T-helper 1 cell treated with Interleukin-12 subunit alpha and Interleukin-12 subunit beta and Interleukin-4 antibody, amounts not matched to agents 30 μg/mL and 1 μg/mL, for 36 hours (primary cell): ENCODE measurements at regions not wholly inside any gene's neighbourhood (a gene's known extent, or its start where the extent isn't known, plus 50 kb on each side); places are given as distances from the start of the nearest gene placed in this dataset.

ENCODE experiments used
- H3K27ac Mint-ChIP-seq: one replicate; pipeline ENCODE4 v1.8.0; 2021; ENCODE audit warnings: mild to moderate bottlenecking, mixed read lengths
- H3K27me3 Mint-ChIP-seq: one replicate; pipeline ENCODE4 v1.8.0; 2021; ENCODE audit warnings: low read depth, mixed read lengths
- H3K36me3 Mint-ChIP-seq: one replicate; pipeline ENCODE4 v1.8.0; 2021; ENCODE audit warnings: low read depth, mixed read lengths
- H3K4me1 Mint-ChIP-seq: one replicate; pipeline ENCODE4 v1.8.0; 2021; ENCODE audit warnings: low read depth, mixed read lengths
- H3K4me3 Mint-ChIP-seq: one replicate; pipeline ENCODE4 v1.8.0; 2021; ENCODE audit warnings: mild to moderate bottlenecking, moderate library complexity, mixed read lengths
- H3K9me3 Mint-ChIP-seq: one replicate; pipeline ENCODE4 v1.8.0; 2021; ENCODE audit warnings: mixed read lengths

DNA sequence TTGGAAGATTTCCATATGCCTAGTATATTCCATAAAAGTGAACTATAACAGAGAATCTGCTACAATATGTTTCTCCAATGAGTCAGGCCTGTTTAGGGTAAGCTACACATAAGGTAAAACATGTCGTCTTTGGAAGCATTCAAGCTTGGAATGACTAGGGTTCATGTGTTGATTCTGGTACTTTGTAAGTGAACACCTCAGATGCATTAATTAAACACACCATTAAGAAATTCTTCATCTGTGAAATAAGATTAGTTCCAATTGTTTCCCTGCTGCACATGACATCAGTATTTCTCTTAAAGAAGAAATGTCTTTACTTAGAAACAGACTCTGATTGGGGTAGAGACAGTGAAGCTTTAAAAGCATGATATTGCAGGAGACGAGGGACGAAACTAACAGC lies 461.1 kb upstream of the NXPH2 start:
- Mint-ChIP-seq H3K9me3 (peaks cover 14% of the 10 kb centered on the region), H3K27ac (no peak overlapping the region), H3K4me1 (no peaks in the 10 kb centered on the region), H3K27me3 (no peaks in the 10 kb centered on the region), H3K36me3 (no peaks in the 10 kb centered on the region), H3K4me3 (no peak overlapping the region)

DNA sequence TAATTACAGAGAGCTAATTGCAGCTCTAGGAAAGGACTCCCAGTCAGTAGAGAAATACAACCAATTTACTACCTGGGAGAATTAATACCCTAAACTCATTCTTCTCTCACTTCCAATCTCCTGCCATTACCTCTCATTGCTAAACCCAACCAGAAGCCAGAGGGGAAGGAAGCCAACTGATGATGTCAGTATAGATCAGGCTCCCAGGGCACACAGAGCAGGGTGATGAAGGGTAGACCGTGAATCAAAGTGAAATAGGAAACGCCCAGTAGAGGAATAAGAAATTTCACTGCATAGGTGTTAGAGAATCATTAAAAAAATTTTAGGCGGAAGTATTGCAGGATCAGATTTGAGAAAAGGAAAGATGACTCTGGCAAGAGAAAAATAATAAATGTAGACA lies 456.8 kb upstream of the NXPH2 start:
- H3K4me3 Mint-ChIP-seq = no peak overlapping the region
- no peaks in the 10 kb centered on the region for H3K27me3 Mint-ChIP-seq
- H3K9me3 Mint-ChIP-seq = peaks cover 11% of the 10 kb centered on the region
- H3K27ac Mint-ChIP-seq = no peak overlapping the region
- no peaks in the 10 kb centered on the region for H3K4me1 Mint-ChIP-seq
- H3K36me3 Mint-ChIP-seq = no peaks in the 10 kb centered on the region

DNA sequence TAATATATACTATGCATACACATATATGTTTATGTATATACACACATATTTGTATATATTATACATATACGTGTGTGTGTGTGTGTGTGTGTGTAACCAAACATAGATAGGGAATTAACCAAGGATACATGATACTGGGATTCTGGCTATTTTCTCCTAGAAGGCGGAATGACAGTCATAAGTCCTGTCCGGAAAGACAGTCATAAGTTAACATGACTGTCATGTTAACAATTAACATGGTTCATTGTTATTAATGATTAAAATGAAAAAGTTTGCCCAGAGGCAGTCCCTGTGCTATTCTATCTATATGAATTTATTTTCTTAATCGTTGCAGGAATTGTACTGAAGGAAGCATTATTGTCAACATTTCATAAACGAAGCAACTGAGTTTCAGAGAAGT lies 450.7 kb upstream of the NXPH2 start:
- H3K36me3 Mint-ChIP-seq = no peaks in the 10 kb centered on the region
- no peak overlapping the region for H3K4me3 Mint-ChIP-seq
- H3K9me3 Mint-ChIP-seq = peaks cover 9% of the 10 kb centered on the region
- H3K27me3 Mint-ChIP-seq = no peaks in the 10 kb centered on the region
- H3K27ac Mint-ChIP-seq = no peak overlapping the region
- H3K4me1 Mint-ChIP-seq = no peaks in the 10 kb centered on the region

DNA sequence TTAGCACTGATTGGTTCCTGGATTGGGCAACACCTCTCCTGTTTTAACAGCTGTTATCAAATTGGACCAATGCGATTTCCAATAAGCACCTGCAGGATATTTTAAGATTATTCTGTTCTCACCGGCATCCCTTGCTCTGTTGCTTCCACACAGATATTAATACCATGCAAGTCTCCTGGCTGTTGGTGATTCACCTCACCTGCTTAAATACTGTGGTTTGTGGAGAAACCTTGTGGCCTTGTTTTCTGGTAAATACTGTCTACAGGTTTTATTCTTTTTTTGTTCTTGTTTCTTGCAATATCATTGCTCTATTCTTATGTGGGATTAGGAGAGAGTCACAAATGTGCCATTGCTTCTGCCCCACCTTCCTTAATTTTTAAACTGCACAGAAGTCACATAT lies 448.1 kb upstream of the NXPH2 start:
- Mint-ChIP-seq H3K27ac (no peak overlapping the region), H3K9me3 (peaks cover 4% of the 10 kb centered on the region), H3K27me3 (no peaks in the 10 kb centered on the region), H3K4me3 (no peak overlapping the region), H3K36me3 (no peaks in the 10 kb centered on the region), H3K4me1 (no peaks in the 10 kb centered on the region)

DNA sequence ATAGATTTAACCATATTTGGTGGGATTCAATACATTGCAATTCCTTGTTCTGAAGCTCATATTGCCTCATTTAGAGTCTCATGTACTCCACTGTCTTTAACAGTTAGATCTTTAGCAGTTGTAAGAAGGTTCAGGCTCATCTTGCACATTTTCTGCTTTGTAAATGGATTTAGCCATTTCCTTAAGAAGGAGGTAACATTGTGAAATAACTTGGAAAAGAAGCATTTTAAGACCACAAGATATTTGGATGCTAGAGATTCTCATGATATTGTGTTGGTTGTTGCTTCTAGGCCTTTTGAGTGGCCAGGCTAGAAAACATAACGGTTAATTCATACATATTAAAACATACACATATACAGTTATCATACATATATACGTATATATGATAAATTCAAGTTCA lies 445.8 kb upstream of the NXPH2 start:
- Mint-ChIP-seq H3K4me1 (no peaks in the 10 kb centered on the region), H3K4me3 (no peak overlapping the region), H3K27me3 (no peaks in the 10 kb centered on the region), H3K36me3 (no peaks in the 10 kb centered on the region), H3K27ac (no peak overlapping the region), H3K9me3 (peaks cover 4% of the 10 kb centered on the region)

DNA sequence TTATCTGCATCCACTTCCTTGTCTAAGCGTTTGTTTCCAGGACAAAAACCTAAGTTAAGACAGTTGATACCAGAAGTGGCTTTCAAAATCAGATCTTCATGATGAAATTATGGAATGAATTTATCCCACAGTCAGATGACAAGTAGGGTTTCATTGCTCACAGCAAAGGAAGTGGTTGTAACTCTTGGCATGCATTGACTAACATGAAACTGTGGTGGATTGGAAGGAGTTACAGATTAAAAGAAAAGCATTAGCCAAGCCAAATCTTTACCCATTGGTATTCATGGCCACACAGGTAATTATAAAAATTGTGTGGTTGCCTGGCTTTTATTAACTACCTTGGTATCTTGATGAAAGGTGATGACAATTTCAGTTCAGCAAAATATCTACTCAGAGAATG lies 438.0 kb upstream of the NXPH2 start:
- Mint-ChIP-seq H3K27me3 (no peaks in the 10 kb centered on the region), H3K9me3 (peaks cover 29% of the 10 kb centered on the region), H3K4me1 (no peaks in the 10 kb centered on the region), H3K27ac (no peak overlapping the region), H3K36me3 (no peaks in the 10 kb centered on the region), H3K4me3 (no peak overlapping the region)

DNA sequence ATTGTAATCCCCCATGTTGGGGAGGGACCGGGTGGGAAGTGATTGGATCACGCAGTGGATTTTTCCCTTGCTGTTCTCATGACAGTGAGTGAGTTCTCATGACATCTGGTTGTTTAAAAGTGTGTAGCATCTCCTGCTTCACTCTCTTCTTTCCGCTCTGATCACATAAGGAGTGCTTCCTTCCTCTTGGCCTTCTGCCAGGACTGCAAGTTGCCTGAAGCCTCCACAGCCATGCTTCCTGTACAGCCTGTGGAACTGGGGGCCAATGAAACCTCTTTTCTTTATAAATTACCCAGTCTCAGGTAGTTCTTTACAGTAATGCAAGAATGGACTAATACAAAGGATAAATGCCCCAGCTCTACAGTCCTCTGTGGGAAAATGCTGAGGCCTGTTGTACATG lies 437.5 kb upstream of the NXPH2 start:
- Mint-ChIP-seq H3K36me3 (no peaks in the 10 kb centered on the region), H3K27me3 (no peaks in the 10 kb centered on the region), H3K4me1 (no peaks in the 10 kb centered on the region), H3K4me3 (no peak overlapping the region), H3K27ac (no peak overlapping the region), H3K9me3 (peaks cover 29% of the 10 kb centered on the region)

DNA sequence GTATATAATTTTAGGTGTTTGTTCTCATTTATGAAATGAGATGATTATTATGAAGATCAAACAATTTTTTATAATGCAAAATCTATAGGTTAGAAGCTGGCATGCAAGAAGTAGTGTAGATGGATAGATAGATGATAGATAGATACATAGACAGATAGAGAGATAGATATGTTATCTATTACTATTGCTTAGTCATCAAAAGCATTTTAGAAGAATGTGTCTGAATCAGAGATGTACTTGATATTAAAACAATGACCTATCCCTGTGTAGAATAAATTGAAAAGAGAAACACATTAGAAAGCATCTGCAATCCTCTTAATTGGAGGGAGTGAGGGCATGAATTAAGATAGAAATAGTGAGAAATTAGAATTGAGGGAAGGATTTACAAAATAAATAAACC lies 436.2 kb upstream of the NXPH2 start:
- H3K27me3 Mint-ChIP-seq = no peaks in the 10 kb centered on the region
- no peaks in the 10 kb centered on the region for H3K36me3 Mint-ChIP-seq
- peaks cover 29% of the 10 kb centered on the region for H3K9me3 Mint-ChIP-seq
- no peak overlapping the region for H3K27ac Mint-ChIP-seq
- no peaks in the 10 kb centered on the region for H3K4me1 Mint-ChIP-seq
- H3K4me3 Mint-ChIP-seq = no peak overlapping the region

DNA sequence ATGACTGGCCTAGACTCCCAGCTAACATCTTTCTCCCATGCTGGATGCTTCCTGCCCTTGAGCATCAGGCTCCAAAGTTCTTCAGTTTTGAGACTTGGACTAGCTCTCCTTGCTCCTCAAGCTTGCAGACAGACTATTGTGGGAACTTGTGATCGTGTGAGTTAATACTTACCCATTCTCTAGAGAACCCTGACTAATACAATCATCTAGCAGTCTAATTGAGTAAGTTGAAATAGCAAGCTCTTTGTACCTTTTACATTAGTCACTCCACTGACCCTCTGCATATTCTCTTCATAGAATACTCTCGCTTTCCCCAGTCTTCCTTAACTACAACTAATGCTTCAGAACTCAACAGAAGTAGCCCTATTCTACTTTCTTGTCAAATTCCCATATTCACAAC lies 434.6 kb upstream of the NXPH2 start:
- Mint-ChIP-seq H3K4me1 (no peaks in the 10 kb centered on the region), H3K9me3 (peaks cover 29% of the 10 kb centered on the region), H3K36me3 (no peaks in the 10 kb centered on the region), H3K4me3 (no peak overlapping the region), H3K27ac (no peak overlapping the region), H3K27me3 (no peaks in the 10 kb centered on the region)

DNA sequence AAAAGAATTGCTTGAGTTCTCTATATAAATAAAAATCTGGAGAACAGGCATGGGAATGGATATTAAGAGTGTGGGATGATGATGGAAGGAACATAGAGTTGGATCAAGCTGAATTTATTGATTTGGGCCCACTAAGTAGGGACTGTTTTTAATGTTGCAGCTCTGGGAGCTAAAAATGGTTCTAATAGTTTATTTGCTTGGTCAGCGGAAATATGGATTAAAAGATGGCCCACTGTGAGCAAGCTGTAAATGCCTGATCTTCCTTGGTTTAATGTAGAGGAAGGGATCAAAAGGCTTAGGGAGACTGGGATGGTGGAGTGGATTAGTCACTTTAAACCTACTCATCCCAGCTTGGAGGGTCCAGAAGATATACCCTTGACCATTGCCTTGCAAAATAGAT lies 429.4 kb upstream of the NXPH2 start:
- Mint-ChIP-seq H3K27me3 (no peaks in the 10 kb centered on the region), H3K4me3 (no peak overlapping the region), H3K36me3 (no peaks in the 10 kb centered on the region), H3K27ac (no peak overlapping the region), H3K9me3 (peaks cover 3% of the 10 kb centered on the region), H3K4me1 (no peaks in the 10 kb centered on the region)

DNA sequence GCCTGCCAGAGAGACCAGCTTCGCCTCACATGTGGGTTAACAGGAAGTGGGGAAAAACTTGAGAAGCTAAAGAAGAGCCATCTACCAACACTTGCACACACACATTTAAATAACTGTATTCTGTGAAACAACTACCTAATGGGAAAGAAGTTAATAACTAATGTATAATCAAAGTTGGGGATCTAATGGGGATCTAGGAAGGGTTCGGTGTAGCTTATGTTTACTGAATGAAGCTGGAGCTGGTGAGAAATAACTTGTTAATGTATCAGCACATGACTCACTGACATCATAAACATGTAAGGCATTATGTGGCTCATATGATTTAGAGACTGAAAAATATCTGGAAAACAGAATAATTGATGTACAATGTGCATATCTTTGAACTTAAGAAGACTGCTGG lies 421.3 kb upstream of the NXPH2 start:
- H3K4me3 Mint-ChIP-seq = no peak overlapping the region
- H3K27ac Mint-ChIP-seq = no peak overlapping the region
- H3K27me3 Mint-ChIP-seq = no peaks in the 10 kb centered on the region
- H3K4me1 Mint-ChIP-seq = no peaks in the 10 kb centered on the region
- H3K36me3 Mint-ChIP-seq = no peaks in the 10 kb centered on the region
- no peaks in the 10 kb centered on the region for H3K9me3 Mint-ChIP-seq

DNA sequence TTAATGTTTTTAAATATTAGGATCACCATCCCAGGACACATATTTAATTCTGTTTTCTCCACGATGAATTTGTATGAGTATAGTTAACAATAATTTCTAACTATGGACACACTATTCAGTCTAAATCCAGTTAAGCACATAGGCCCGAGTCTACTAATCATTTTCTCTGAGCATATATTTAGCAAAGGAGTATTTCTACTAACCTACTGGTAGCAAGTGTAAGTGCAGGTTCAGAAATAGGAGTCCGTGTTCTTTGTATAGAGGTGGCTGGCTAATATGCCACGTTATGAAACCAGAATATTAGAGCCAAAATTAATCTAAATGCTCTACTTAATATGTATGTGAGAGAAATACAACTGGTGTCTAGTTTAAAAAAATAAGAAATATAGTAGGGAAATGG lies 416.6 kb upstream of the NXPH2 start:
- H3K27me3 Mint-ChIP-seq = no peaks in the 10 kb centered on the region
- H3K36me3 Mint-ChIP-seq = no peaks in the 10 kb centered on the region
- no peak overlapping the region for H3K4me3 Mint-ChIP-seq
- H3K9me3 Mint-ChIP-seq = peaks cover 7% of the 10 kb centered on the region
- no peaks in the 10 kb centered on the region for H3K4me1 Mint-ChIP-seq
- H3K27ac Mint-ChIP-seq = no peak overlapping the region

DNA sequence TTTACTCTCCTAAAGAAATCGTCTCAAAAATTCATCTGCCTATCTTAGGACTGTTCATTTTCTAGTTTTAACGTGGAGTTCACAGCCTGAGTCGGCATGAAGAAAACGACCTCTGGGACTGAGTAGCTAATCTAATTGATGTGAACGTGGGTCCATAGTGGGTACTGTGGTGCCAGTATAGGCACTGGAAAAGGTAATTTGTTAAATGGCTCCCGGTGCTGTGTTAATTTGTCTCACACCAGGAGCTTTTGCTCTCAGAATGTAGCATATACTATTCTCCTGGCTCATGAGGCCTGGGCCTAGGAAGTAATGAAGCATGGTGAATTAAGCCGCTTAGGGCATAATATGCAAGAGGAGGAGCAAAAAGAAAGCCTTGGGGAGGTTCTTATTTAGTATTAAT lies 414.4 kb upstream of the NXPH2 start:
- Mint-ChIP-seq H3K4me3 (no peak overlapping the region), H3K27ac (no peak overlapping the region), H3K27me3 (no peaks in the 10 kb centered on the region), H3K36me3 (no peaks in the 10 kb centered on the region), H3K9me3 (peaks cover 7% of the 10 kb centered on the region), H3K4me1 (no peaks in the 10 kb centered on the region)

DNA sequence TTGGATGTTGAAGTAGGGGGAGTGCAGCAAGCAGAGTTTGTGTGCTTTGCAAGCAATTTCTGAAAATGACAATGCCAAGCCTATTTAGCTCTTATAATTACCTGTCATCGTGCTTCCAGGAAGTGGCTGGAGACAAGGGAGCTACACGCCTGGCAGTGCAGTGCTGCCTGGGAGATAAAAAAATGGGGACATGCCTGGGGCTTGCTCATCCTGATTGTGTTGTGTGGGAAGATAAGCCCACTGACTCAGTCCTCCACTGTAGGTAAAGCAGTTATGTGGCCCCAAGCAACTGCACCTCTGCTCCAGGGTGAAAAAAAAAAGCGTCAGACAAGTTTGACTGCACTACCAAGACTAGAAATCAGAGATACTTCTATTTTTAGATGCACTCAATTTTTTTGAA lies 396.9 kb upstream of the NXPH2 start:
- Mint-ChIP-seq H3K27ac (no peak overlapping the region), H3K4me1 (no peaks in the 10 kb centered on the region), H3K4me3 (no peak overlapping the region), H3K36me3 (no peaks in the 10 kb centered on the region), H3K9me3 (peaks cover 17% of the 10 kb centered on the region), H3K27me3 (no peaks in the 10 kb centered on the region)

DNA sequence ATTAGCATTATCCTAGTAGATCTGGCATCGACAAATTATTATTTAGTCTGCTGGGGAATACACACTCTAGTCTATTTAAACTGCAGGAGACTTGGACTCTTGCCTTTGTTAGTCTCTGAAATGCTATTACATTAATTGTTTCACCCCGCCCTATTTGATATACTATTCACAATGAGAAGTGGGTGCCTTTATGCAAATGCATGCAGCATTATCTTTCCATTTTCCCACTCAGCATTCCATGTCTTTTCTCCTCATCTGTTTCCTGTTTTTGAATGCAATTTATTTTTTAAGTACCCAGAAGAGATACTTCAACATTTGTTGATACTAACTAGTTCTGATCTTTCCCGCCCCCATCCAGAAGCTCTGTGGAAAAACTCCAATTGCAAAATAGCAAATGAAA lies 395.3 kb upstream of the NXPH2 start:
- Mint-ChIP-seq H3K4me3 (no peak overlapping the region), H3K27me3 (no peaks in the 10 kb centered on the region), H3K9me3 (peaks cover 17% of the 10 kb centered on the region), H3K27ac (no peak overlapping the region), H3K36me3 (no peaks in the 10 kb centered on the region), H3K4me1 (no peaks in the 10 kb centered on the region)

DNA sequence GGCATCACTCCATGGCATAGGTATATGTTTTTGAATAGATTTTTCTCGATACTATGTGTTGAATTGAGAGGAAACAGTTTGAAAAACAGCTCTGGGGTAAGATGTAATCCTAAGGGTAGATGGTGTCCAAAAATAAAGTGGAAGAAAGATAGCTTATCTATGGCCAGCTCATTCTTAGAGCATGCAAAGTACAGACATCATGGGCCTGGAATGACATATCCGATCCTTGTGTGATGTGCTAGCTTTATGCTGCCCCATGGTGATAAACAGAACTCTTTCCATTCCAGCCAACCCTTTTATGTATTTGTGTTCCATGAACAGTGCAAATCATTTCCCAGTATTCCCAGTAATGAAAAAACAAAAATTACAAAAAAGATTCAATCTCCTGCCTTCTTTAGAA lies 390.2 kb upstream of the NXPH2 start:
- H3K9me3 Mint-ChIP-seq = peaks cover 15% of the 10 kb centered on the region
- no peak overlapping the region for H3K27ac Mint-ChIP-seq
- no peak overlapping the region for H3K4me3 Mint-ChIP-seq
- no peaks in the 10 kb centered on the region for H3K36me3 Mint-ChIP-seq
- no peaks in the 10 kb centered on the region for H3K27me3 Mint-ChIP-seq
- no peaks in the 10 kb centered on the region for H3K4me1 Mint-ChIP-seq
